Thoracic aorta (tissue), 2 donors: ENCODE measurements at regions not wholly inside any gene's neighbourhood (a gene's known extent, or its start where the extent isn't known, plus 50 kb on each side); places are given as distances from the start of the nearest gene placed in this dataset.

ENCODE experiments used
- ATAC-seq: fragments of 150-250 bp; one replicate; pipeline ENCODE4 v1.8.0; 2017; ENCODE audit warnings: low read depth; ENCODE audit not compliant: insufficient number of reproducible peaks, low FRiP score
- DNase-seq: peaks from one replicate; pipeline ENCODE4 v3.0.0-alpha.2; 2020; ENCODE audit warnings: low spot score
- H3K27ac ChIP-seq, 2 donors: fragments of 200-600 bp; sonication (generic); 1 replicate in 1 of 2; 2 replicates in 1 of 2; pipeline ENCODE4 v1.5.1; 2016; ENCODE audit warnings: mild to moderate bottlenecking in 2 of 2, moderate library complexity in 2 of 2
- H3K27me3 ChIP-seq: fragments of 200-600 bp; sonication (generic); replicated peaks from 2 replicates; pipeline ENCODE4 v1.6.0; 2016; ENCODE audit warnings: mild to moderate bottlenecking; ENCODE audit not compliant: insufficient read depth
- H3K36me3 ChIP-seq: fragments of 200-600 bp; sonication (generic); one replicate; pipeline ENCODE4 v1.5.1; 2016
- H3K4me1 ChIP-seq, 2 donors: fragments of 200-600 bp; sonication (generic); 1 replicate in 1 of 2; 2 replicates in 1 of 2; pipeline versions ENCODE4 v1.5.1 to v1.6.0; 2016; ENCODE audit warnings: low read depth in 2 of 2, mild to moderate bottlenecking in 1 of 2; ENCODE audit not compliant: control insufficient read depth in 1 of 2
- H3K4me3 ChIP-seq: fragments of 200-600 bp; sonication (generic); 2 replicates; pipeline ENCODE4 v1.5.1; 2016; ENCODE audit warnings: mild to moderate bottlenecking
- H3K9me3 ChIP-seq: fragments of 200-600 bp; sonication (generic); 2 replicates; pipeline ENCODE4 v1.5.1; 2016
- TF ChIP-seq, protein P1 (sequence below): fragments of 200-600 bp; sonication (generic); IDR thresholded peaks from one replicate; pipeline ENCODE4 v1.5.1; 2019; ENCODE audit warnings: antibody characterized with exemption

DNA sequence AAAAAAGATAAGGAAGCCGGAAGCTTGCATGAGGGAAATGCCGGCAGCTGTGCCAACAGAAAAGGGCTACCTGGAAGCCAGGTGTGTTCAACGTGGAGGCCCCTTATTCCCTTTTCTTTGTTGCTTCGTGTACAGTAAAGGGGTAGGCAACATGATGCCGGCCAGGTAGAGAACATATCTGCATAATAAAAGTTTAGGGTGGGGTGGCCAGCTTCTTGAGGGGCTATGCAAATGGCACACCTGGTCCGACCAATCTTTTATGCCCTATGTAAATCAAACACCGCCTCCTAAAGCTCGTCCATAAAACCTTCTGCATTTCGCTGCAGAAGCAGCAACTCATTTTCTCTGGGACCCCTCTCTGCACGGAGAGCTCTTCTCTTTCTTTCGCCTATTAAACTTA, 911.6 kb downstream of the KCNJ2 start:
- H3K4me1 ChIP-seq: no peaks in the 10 kb centered on the region
- TF ChIP-seq, protein P1, sequence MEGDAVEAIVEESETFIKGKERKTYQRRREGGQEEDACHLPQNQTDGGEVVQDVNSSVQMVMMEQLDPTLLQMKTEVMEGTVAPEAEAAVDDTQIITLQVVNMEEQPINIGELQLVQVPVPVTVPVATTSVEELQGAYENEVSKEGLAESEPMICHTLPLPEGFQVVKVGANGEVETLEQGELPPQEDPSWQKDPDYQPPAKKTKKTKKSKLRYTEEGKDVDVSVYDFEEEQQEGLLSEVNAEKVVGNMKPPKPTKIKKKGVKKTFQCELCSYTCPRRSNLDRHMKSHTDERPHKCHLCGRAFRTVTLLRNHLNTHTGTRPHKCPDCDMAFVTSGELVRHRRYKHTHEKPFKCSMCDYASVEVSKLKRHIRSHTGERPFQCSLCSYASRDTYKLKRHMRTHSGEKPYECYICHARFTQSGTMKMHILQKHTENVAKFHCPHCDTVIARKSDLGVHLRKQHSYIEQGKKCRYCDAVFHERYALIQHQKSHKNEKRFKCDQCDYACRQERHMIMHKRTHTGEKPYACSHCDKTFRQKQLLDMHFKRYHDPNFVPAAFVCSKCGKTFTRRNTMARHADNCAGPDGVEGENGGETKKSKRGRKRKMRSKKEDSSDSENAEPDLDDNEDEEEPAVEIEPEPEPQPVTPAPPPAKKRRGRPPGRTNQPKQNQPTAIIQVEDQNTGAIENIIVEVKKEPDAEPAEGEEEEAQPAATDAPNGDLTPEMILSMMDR: no peak
- no peaks in the 10 kb centered on the region for H3K36me3 ChIP-seq
- H3K4me3 ChIP-seq: no peak overlapping the region
- H3K9me3 ChIP-seq: no peaks in the 10 kb centered on the region
- H3K27ac ChIP-seq: no peak overlapping the region
- ATAC-seq (no peak), DNase-seq (no peak)
- H3K27me3 ChIP-seq: no peaks in the 10 kb centered on the region

DNA sequence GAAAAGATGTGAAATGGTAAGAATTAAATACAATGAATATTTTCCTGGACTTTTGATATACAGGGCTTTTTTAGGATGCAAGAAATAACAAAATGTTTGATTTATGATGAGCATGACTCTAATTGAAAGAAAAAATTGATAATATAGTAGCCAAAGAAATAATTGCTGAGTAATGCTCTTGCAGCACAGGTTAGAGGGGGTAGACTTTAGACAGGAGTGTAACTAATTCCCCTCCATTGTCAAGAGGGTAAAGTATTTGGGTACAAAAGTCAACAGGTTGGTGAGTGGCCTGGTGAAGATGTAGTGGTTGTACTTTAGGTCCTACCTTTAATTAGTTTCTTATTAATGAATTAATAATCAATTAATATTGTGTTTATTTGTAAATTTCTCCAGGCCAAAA, 912.3 kb downstream of the KCNJ2 start:
- no peak overlapping the region for H3K4me3 ChIP-seq
- H3K4me1 ChIP-seq: no peaks in the 10 kb centered on the region
- no peak overlapping the region for H3K27ac ChIP-seq
- no peaks in the 10 kb centered on the region for H3K36me3 ChIP-seq
- ATAC-seq (no peak), DNase-seq (no peak)
- no peaks in the 10 kb centered on the region for H3K9me3 ChIP-seq
- no peaks in the 10 kb centered on the region for H3K27me3 ChIP-seq
- TF ChIP-seq, protein P1: no peak

DNA sequence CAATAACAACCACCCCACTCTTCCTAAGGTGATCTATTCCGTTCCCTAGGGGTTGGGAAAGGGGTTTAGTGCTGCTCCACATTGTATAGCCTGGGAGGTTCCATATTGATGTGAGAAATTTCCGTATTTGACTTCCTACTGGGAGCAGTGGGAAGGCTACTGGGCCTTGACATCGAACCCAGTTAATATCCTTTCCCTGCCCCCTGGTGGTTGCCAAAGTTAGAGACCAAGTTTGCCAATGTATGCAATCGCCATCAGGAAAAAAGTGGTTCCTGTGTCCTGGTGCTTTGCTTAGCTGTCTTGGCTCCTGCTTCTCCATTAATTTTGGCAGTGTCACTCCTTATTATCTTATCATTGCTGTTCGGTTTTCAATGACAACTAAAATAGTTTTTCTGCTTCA, 914.9 kb downstream of the KCNJ2 start:
- H3K4me1 ChIP-seq: no peaks in the 10 kb centered on the region
- H3K4me3 ChIP-seq: no peak overlapping the region
- TF ChIP-seq, protein P1: peak; percentile 9
- no peak for DNase-seq
- H3K27ac ChIP-seq: no peak overlapping the region
- H3K27me3 ChIP-seq: no peaks in the 10 kb centered on the region
- H3K36me3 ChIP-seq: no peaks in the 10 kb centered on the region
- ATAC-seq: no peak
- H3K9me3 ChIP-seq: no peaks in the 10 kb centered on the region

DNA sequence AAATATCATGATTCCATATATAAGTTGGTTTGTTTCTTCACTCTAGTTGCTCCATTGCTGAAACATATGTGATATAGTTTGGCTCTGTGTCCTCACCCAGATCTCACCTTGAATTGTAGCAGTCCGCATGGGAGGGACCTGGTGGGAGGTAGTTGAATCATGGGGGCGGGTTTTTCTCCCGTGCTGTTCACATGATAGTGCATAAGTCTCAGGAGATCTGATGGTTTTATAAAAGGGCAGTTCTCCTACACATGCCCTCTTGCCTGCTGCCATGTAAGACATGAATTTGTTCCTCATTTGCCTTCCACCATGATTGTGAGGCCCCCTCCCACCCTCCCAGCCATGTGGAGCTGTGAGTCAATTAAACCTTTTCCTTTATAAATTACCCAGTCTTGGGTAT, 915.5 kb downstream of the KCNJ2 start:
- no peak for DNase-seq
- Histone ChIP-seq H3K4me1 (no peaks in the 10 kb centered on the region), H3K4me3 (no peak overlapping the region), H3K9me3 (no peaks in the 10 kb centered on the region), H3K27ac (no peak overlapping the region), H3K36me3 (no peaks in the 10 kb centered on the region), H3K27me3 (no peaks in the 10 kb centered on the region)
- TF ChIP-seq, protein P1: no peak
- ATAC-seq: no peak

DNA sequence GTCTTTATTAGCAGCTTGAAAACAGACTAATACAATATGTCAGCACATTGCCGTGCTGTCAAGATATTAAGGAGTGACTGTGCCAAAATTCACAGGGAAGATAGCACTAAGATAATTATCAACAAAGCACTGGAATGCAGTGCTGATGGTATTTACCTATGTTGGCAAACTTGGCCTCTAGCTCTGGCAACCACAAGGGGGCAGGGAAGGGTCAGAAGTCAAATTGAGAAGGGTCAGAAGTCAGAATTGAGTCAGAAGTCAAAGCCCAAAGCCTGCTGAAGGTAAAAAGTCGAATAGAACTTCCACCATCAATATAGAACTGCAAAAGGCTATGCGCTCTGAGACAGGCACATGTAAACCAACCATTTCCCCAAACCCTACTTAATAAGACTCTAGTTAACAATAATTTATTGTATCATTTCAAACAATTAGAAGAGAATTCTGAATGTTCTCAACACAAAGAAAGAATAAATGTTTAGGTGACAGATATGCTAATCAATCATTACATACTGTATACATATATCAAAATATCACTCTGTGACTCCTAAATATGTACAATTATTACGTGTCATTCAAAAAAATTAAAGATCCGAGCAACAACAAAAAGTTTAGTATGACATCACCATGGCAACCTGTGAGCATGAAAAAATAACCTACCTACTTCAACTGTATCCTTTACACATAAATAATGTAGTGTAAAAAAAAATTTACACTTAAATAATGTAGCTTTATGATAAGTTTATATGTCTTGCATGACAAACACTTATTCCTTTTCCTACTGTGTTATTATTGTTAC, 916.1 kb downstream of the KCNJ2 start:
- H3K36me3 ChIP-seq: no peaks in the 10 kb centered on the region
- H3K27me3 ChIP-seq: no peaks in the 10 kb centered on the region
- DNase-seq (no peak), ATAC-seq (no peak)
- no peaks in the 10 kb centered on the region for H3K9me3 ChIP-seq
- H3K27ac ChIP-seq: no peak overlapping the region
- H3K4me3 ChIP-seq: no peak overlapping the region
- no peaks in the 10 kb centered on the region for H3K4me1 ChIP-seq
- TF ChIP-seq, protein P1: no peak
